Fibroblast of lung (primary cell): ENCODE measurements at regions not wholly inside any gene's neighbourhood (a gene's known extent, or its start where the extent isn't known, plus 50 kb on each side); places are given as distances from the start of the nearest gene placed in this dataset.

Experiments used
- EZH2 ChIP-seq: IDR thresholded peaks from 2 replicates; pipeline ENCODE4 v1.5.1; 2012; ENCODE audit warnings: low read length, control low read depth, mild to moderate bottlenecking; ENCODE audit errors: missing control alignments
- TF ChIP-seq, protein P1 (sequence below), 2 donors: IDR thresholded peaks in 1 of 2; conservative IDR thresholded peaks in 1 of 2; 1 replicate in 1 of 2; 2 replicates in 1 of 2; pipeline ENCODE4 v1.5.1; 2011 to 2012; ENCODE audit warnings: low read length in 2 of 2, control low read depth in 1 of 2, inconsistent platforms in 1 of 2, low read depth in 1 of 2, mild to moderate bottlenecking in 1 of 2

- TF ChIP-seq, protein P1, sequence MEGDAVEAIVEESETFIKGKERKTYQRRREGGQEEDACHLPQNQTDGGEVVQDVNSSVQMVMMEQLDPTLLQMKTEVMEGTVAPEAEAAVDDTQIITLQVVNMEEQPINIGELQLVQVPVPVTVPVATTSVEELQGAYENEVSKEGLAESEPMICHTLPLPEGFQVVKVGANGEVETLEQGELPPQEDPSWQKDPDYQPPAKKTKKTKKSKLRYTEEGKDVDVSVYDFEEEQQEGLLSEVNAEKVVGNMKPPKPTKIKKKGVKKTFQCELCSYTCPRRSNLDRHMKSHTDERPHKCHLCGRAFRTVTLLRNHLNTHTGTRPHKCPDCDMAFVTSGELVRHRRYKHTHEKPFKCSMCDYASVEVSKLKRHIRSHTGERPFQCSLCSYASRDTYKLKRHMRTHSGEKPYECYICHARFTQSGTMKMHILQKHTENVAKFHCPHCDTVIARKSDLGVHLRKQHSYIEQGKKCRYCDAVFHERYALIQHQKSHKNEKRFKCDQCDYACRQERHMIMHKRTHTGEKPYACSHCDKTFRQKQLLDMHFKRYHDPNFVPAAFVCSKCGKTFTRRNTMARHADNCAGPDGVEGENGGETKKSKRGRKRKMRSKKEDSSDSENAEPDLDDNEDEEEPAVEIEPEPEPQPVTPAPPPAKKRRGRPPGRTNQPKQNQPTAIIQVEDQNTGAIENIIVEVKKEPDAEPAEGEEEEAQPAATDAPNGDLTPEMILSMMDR (conservative IDR thresholded peaks at IDR 0.05 in 1 of 2, IDR thresholded peaks at IDR 0.05 in 1 of 2; ENCODE audit: low read depth in 1 of 2, low read length in 2 of 2): no peak
- no peak for TF ChIP-seq EZH2
These were observed 275.4 kb upstream of the NR5A2 start for GRCh38 chr1:199751962-199752687.
